Gastrocnemius medialis (tissue), 4 donors: ENCODE measurements at regions not wholly inside any gene's neighbourhood (a gene's known extent, or its start where the extent isn't known, plus 50 kb on each side); places are given as distances from the start of the nearest gene placed in this dataset.

Source experiments
- CTCF ChIP-seq, 5 experiments: fragments of 450-650 bp in 3 of 5; fragments of 200-600 bp in 2 of 5; sonication (generic) in 2 of 5; IDR thresholded peaks in 4 of 5; conservative IDR thresholded peaks in 1 of 5; 1 replicate in 4 of 5; 2 replicates in 1 of 5; pipeline ENCODE4 v1.5.1; 2016 to 2019; ENCODE audit warnings: antibody characterized with exemption in 5 of 5, mild to moderate bottlenecking in 3 of 5, moderate library complexity in 3 of 5
- POLR2A ChIP-seq, 2 donors: fragments of 450-650 bp; IDR thresholded peaks; one replicate each; pipeline ENCODE4 v1.6.1; 2017; ENCODE audit warnings: antibody characterized with exemption in 2 of 2, mild to moderate bottlenecking in 2 of 2, moderate library complexity in 2 of 2

- TF ChIP-seq CTCF (IDR thresholded peaks at IDR 0.05 in 4 of 5, conservative IDR thresholded peaks at IDR 0.05 in 1 of 5) (no peak), POLR2A (IDR thresholded peaks at IDR 0.05) (no peak)
Measured at GRCh38 chr6:102474041-102474807, 1080.7 kb downstream of the GRIK2 start.
